ELR (cell line): ENCODE measurements at regions not wholly inside any gene's neighbourhood (a gene's known extent, or its start where the extent isn't known, plus 50 kb on each side); places are given as distances from the start of the nearest gene placed in this dataset.

Source experiments
- DNase-seq: peaks from one replicate; pipeline ENCODE4 v3.0.0-alpha.2; 2015; ENCODE audit warnings: low read depth

DNA sequence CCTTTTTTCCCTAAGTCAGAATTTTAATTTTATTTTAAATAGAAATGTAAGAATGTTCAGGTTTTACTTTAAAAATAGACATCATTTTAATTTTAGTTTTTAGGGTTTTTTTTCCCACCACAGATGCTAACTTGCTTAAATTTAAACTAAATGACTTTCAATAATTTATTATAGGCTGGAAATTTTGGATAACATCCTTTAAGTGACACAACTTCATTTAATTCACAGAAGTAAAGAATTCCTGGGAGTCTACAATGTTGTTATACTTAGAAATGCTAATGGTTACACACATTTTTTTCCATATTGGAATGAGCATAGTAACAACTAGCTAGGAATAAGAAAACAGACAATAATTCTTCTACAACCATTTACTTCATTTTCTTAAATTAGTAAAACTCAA lies 90.5 kb upstream of the PDE10A start:
- DNase-seq, result no peak

DNA sequence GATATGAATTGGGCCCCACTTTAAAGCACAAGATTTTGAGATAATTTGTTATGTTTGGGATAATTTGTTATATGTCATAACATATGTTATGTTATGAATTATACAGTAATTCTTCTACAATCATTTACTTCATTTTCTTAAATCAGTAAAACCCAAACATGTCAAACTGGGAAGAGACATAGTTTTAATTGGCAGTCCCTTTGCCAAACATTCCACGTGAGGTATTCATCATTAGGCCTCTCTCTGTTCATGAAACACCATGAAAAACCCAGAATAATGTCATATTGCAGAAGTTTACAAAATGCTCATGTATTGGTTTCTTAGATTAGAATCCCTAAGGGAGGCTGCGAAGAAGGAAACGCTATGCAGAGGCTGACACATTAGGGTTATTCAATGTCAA lies 89.4 kb upstream of the PDE10A start:
- no peak for DNase-seq

DNA sequence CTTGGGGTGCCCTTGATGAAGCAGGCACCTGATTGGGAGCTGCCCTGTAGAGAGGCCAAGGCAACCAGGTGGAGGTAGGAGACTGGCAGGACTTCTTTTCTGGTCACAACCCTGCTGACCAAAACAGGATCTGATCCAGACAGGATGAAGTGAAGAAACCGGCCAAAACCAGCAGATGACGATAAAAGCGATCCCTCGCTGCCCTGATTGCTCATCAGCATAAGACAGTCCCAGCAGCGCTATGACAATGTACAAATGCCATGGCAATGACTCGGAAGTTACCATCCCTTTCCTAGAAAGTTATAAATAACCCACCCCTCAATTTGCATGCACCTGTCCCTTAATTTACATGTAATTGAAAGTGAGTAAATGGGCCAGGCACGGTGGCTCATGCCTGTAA lies 88.4 kb upstream of the PDE10A start:
- no peak for DNase-seq

DNA sequence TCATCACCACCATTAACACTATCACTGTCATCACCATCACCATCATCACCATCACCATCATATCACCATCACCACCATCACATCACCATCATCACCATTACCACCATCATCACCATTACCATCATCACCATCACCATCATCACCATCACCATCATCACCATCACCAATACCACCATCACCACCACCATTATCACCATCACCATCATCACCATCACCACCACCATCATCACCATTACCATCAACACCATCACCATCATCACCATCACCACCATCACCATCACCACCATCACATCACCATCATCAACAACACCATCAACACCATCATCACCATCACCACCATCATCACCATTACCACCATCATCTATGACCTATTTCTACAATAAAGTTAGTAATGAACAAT lies 86.1 kb upstream of the PDE10A start:
- no peak for DNase-seq

DNA sequence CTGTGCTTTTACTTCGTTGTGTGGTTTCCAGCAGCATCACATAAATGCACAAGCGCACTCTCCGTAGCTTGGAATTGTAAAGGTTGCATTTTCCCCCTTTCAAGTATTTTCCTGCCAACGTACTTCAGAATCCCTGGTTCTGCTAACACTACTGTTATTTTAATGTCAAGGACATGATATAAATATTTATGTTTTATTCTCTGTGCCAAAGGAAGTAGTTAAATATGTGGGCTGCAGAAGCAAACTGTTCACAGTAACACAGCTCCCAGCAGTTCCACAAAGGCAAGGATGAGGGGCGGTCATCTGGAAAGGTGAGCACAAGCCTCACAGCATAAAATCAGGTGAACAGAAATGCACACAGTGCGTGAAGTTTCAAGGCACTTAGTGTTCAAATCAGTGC lies 85.3 kb upstream of the PDE10A start:
- DNase-seq, result no peak

DNA sequence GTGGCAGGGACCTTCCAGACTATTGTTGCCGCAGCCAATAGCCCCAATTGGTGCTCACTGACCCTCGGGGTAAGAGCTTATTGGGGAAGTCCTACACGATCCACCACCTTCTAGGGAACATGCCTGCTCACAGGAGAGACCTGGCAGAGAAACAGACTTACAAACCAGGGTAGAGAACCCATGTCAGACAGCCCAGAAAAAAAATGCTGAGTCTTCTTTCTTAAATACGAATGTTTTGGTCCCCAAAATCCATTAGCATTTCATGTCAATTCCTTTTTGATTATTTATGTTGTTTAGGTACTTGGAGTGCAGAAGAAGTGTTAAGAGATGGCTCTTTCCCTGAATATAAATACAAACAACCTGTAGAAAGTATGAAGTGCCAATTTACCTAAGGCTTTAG lies 84.9 kb upstream of the PDE10A start:
- no peak for DNase-seq

DNA sequence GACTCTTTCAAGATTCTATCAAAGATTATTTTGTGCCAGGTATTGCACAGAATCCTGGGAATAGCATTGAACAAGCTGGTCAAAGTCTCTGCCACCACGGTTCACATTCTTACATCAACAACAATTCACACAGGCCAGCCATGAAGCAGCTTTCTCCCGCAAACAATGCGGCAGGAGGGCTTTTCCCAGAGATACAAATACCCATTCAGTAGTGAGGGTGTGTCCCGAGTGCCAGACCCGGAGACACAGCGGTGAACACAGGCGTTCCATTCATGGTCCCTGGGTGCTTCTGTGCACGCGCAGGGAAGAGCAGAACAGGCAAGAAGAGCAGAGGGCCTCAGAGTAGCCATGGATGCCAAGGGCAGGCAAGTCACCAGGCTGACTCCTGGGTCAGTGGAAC lies 83.3 kb upstream of the PDE10A start:
- no peak for DNase-seq

DNA sequence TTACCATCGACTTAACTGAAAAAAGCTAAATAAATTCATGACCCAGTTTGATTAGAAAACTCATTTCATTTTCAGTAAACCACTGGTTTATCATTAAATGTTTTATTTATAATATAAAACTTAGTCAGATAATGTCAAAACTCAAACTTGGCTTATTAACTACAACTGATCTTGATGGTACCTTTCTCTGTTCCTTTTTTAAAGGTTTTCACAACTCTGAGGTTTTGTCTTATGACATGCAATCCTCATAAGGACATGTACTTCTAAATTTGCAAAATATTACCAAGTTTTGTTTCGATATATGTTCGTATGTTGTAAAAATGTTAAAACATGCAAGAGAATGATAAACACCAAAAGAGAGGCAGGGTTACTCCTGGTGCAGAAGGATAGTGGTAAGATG lies 82.5 kb upstream of the PDE10A start:
- DNase-seq, result no peak

DNA sequence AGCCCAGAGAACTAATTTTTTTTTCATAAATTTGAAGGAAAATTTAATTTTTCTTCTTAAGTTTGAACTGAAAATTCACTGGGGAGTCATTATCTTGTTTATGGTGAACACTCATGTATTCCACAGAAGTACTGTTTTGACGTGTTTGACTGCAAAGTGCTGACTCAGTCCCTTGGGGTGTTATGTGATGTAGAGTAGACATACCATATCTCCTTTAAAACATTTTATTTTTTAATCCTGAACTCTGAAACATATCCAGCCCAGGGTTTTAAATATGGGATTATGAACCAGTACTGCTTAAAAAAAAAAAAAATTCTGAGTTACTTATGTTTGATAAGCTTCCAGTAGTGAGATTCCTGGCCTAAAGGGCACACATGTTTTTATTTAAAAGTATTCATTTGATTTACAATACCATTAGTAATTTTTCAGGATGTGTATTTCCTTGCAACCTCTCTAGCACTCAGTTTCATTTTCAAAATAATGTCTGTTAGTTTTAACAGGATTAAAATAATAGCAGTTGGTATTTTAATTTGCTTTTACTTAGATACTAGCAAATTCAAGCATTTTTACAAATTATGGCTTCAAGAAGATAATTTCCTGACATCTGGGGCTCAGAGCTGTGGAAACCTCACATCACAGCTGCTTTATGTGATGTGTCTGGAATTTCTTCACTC lies 81.7 kb upstream of the PDE10A start:
- DNase-seq, result no peak

DNA sequence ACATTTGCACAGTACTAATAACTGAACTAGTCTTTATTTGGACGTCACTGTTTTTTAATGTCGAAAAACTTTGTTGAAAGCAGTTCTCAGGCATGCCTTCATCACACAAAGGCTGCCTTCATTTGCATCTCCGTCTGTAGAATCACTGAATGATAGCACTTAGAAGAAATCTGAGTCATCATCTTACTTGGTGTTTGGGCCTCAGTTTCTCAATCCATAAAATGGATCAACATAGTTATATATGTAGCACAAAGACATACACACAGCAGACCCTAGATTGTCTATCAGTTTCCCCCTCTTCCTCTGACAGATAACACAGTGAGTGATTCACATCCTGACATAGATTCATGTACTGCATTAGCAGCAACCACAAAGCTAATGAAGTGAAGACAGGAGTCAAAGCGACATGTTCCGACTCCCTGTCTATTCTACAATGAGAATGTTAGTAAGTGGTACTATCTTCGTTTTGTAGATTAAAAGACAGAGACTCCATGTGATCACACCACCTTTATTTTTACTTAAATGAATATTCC lies 80.4 kb upstream of the PDE10A start:
- DNase-seq, result no peak

DNA sequence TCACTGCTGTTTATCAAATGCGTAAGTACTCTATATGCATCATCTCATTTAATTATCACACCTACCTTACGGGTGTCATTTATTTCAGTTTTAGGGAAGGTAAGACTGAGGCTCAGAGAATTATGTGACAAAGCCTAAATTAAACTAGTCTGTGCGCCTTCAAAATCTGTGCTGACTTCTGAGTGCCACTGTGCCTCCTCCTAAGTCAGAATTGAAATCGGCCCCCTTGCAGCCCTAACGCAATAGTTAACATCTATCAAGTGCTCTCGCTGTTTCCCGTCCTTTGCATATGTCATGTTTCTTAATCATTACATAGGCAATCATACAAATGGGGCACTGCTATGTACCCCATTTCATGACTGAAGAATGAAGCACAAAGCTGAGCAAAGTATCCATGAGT lies 79.0 kb upstream of the PDE10A start:
- DNase-seq, result no peak

DNA sequence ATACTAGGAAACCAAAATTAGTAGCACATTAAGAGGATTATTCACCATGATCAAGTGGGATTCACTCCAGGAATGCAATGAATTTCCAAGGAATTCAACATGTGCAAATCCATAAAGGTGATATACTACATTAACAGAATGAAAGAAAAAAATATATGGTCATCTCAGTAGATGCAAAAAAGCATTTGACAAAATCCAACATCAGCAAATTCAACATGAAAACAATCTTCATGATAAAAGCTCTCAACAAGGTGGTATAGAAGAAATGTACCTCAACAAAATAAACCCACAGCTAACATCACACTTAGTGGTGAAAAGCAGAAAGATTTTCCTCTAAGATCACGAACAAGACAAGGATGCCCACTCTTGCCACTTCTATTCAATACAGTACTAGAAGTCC lies 74.4 kb upstream of the PDE10A start:
- DNase-seq, result no peak

DNA sequence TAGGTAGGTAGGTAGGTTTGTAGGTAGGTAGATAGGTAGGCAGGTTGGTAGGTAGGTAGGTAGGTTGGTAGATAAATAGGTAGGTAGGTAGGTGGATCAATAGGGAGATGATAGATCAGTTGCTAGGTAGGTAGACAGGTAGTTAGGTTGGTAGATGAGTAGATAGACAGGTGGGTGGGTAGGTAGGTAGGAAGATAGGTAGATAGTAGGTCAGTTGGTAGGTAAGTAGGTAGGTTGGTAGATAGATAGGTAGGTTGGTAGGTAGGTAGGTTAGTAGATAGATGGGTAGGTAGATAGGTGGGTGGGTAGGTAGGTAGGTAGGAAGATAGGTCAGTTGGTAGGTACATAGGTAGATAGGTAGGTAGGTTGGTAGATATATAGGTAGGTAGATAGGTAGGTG lies 72.0 kb upstream of the PDE10A start:
- no peak for DNase-seq

DNA sequence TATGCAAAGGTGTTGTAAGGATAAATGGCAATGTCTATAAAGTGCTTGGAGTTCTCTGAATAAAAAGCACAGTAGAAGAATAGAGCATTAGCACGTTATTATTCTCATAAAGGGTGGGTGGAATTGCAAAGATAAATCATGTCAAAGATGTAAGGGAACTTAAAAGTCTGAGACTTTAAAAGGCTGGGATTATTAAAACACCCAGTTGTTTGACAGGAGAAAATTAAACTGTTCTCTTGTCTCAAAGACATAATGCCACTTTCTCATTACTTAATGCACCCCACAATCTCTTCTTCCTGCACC lies 70.4 kb upstream of the PDE10A start:
- no peak for DNase-seq

DNA sequence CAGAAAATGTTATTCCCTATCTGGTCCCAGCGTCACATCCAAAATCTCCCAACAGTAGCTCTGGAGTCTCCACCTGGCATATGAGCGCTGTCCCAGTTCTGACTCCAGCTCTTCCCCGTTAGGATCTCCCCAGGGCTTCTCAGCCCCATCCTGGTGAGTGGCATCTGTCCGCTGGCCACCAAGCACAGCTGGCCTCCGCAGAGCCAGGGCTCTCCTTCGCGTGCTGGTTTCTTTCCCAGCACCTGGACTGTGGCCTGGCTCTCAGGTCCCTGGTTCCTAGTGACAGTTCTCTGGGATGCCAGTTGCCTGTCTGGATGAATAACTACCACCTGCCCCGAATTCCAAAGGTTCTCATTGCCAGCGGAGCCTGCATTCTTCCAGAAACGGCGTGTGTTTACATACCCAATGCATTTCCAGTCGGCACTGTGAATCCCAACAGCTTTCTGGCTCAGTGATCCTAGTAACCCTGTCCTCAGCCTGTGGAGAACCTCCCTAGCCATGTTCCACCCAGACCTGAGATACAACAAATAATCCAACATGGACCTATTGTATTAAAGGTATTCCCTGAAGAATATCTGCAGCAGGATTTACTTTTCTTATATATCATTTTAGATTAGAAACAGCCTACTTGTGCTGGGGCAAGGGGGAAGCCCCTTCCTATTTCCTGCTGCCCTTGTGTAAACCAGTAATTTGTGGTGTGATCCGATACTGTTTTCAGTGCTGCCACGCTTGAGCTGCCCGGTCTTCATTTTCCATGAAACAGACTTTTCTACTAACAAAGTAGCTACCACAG lies 69.9 kb upstream of the PDE10A start:
- no peak for DNase-seq

DNA sequence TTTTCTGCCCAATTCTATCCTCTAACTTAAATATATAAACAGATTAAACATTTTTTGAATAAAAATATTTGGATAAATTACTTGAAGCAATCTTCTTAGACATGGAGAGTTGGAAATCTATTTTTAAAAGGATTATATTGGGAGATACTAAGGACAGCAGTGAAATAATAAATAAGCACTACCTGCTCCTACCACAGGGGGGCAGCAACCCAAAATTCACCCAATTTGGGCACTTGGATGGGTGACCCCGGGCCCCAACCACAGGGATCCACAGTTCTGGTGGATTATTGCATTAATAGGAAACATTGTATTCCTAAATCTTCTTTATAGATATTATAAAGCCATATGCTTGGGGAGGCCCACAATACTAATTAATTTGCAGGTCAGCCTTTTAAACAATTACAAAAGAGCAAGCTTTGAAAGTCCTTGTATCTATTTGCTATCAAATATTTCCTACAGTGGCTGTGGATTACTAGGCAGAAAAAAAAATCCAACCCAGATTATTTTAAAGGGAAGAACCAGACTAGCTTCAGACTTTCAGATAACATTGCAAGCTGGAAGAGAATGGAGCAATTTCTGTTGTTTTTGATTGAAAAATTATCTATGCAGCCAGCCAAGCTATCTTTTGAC lies 66.4 kb upstream of the PDE10A start:
- peak; percentile 9 for DNase-seq

DNA sequence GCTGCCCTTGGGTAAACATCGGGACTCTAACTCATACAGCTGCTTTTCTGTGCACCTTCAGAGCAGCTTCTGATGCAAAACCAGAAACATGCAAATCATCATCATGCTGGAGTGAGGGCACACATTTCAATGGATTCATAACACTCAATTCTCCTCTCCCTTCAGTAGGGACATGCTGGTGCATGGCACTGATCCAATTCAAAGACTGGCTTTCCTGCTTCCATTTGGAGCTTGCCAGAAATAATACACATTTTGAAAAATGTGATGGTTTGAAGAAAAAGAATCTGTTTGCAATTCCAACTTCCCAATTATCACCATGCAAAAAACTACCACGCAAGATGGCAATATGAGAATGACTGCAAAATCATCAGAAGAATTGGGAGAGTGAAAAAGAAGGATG lies 65.2 kb upstream of the PDE10A start:
- DNase-seq, result no peak

DNA sequence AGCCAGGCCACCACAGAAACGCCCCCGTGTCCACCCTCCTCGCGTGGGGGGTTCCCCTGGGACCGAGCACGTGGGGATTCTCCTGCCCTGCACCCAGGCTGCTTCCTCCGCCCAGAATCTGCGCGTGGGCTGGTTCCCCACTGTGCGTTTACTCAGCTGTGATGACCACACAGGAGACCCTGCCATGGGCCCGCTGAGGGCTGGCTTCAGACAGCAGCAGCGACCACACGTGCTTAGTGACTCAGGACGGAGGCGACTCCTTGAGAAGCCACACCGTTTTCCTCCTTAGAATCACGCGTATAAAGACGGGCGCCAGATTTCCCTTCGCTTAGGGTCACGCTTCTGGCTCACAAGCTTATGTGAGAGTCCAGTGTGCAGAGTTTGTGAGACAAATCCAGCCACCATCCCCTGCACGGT lies 63.9 kb upstream of the PDE10A start:
- DNase-seq, result no peak

DNA sequence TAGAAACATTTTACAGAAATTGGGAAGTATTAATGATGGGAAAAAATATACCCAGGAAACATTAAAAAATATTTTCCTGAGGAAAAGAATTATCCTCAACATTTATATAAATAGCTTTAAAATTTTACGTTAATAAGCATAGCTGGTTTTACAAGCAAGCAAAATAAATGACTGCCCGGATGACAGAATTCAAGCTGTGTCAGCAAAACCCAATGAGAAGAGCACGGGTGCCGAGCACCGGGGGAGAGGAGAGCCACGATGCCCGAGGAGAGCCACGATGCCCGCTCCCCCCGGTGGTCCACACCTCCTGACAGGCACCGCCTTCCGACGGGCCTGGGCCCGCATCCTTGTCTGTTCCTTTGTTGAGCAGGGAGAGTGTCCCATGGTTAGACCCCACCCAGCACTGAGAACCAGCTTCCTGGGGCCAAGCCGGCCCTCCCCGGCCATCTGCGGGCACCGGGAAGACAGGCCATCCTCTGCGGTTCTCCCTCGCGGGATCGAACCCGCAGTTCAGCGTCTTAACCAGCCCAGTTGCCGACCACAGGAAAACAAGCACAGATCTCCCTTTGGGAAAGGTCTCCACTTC lies 63.3 kb upstream of the PDE10A start:
- no peak for DNase-seq

DNA sequence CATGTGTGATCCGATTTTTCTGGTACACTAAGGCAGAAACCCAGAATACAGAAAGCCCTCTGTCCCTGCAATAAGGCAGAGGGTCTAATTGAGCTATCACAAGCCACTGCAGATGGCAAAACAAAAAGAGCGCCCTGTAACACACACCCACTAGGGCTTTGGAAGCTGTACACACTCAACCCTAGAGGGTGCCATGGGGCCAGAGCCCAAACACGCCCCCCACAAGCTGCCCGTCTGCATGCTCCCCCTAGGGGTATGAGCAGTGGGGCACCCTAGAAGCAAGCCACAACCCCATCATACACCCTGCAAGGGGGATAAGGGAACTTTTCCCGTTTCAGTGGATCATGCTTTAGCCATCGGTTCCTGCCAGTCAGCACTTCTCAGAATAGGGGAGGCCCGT lies 62.2 kb upstream of the PDE10A start:
- no peak for DNase-seq

DNA sequence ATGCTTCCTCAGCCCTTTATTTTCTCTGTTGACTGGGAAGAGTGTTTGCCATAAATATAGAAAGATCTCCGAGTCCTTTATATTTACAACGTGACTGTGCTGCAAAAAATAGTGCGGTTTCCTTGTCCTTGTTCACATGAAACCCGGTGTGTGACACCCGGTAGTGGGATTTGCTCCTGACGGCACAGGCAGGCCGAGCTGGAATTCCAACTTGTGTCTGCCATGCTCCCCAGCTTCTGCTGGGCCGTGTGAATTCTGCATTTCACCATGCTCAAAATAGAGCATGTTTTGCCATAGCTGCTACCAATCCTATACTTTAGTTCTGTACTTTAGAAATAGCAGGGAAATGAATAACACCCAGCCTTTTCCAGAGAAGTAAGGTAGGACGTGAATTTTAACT lies 60.3 kb upstream of the PDE10A start:
- DNase-seq, result no peak

DNA sequence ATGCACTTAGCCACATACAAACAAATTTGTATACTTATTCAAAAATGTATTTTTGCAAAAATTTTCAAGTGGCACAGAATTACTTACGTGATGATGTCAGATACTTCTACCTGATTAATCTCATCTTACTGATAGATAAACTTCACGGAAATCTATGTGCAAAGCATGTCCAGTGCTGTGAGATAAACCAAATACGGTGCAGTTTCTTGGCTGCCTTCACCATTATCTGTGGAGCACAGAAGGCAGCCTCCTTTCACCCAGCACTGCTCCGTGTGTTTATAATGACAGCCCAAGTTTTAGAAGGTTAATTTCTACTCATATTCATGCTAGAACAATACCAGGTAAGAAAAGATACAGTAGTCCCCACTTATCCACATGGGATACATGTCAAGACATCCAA lies 59.0 kb upstream of the PDE10A start:
- no peak for DNase-seq

DNA sequence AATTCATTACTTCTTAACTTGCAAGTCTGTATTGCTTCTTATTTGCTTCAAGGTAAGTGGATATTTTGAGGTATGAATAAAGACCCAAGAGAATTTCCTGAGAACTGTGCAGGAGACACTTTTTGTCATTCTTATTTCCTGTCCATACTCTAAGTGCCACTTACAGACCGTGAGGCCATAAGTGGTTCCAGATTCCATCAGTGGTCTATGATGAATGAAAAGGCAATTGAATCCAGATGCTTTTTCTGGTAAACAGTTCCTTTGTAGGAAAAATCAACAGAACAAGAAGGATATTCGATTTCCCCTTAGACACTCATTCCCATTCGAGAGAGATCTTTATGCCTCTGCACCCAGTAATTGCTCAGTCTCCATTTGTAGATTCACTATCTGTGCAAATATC lies 58.3 kb upstream of the PDE10A start:
- DNase-seq, result no peak
